ENCODE measurements at regions not wholly inside any gene's neighbourhood (a gene's known extent, or its start where the extent isn't known, plus 50 kb on each side); places are given as distances from the start of the nearest gene placed in this dataset.
"Not testable (repeated sequence)": the region's sequence is repeated elsewhere in the genome, so short reads cannot be mapped to it uniquely, and the experiment has no call there.

GRCh38 chrX:137195296-137195695 lies 161.5 kb upstream of the GPR101 start:
- Histone ChIP-seq H3K4me3 (ENCODE audit: low read length) (no peak overlapping the region), H3K9me3 (replicated peaks; ENCODE audit: low read length) (no peaks in the 10 kb centered on the region), H3K4me1 (ENCODE audit: control insufficient read depth, insufficient read depth, low read length) (no peaks in the 10 kb centered on the region), H3K27me3 (ENCODE audit: control insufficient read depth, insufficient read depth, low read length) (peaks cover 4% of the 10 kb centered on the region), H3K36me3 (ENCODE audit: insufficient read depth, low read length) (no peaks in the 10 kb centered on the region), H3K9ac (ENCODE audit: low read depth, low read length) (no peak overlapping the region), H3K4me2 (ENCODE audit: low read length) (no peak overlapping the region)

- no peaks in the 10 kb centered on the region for H3K4me1 ChIP-seq (ENCODE audit: control insufficient read depth, insufficient read depth, low read length)
- peaks cover 4% of the 10 kb centered on the region for H3K27me3 ChIP-seq (ENCODE audit: control insufficient read depth, insufficient read depth, low read length)
- H3K4me2 ChIP-seq (ENCODE audit: low read length) = no peak overlapping the region
- H3K9ac ChIP-seq (ENCODE audit: low read depth, low read length) = no peak overlapping the region
- no peaks in the 10 kb centered on the region for H3K36me3 ChIP-seq (ENCODE audit: insufficient read depth, low read length)
- H3K4me3 ChIP-seq (ENCODE audit: low read length) = no peak overlapping the region
- no peaks in the 10 kb centered on the region for H3K9me3 ChIP-seq (replicated peaks; ENCODE audit: low read length)
Observed at GRCh38 chrX:137194164-137194563, 160.4 kb upstream of the GPR101 start.

- no peak overlapping the region for H3K9ac ChIP-seq (ENCODE audit: low read depth, low read length)
- H3K4me2 ChIP-seq (ENCODE audit: low read length) = no peak overlapping the region
- H3K4me1 ChIP-seq (ENCODE audit: control insufficient read depth, insufficient read depth, low read length) = no peaks in the 10 kb centered on the region
- H3K4me3 ChIP-seq (ENCODE audit: low read length) = no peak overlapping the region
- no peaks in the 10 kb centered on the region for H3K36me3 ChIP-seq (ENCODE audit: insufficient read depth, low read length)
- H3K27me3 ChIP-seq (ENCODE audit: control insufficient read depth, insufficient read depth, low read length) = peaks cover 3% of the 10 kb centered on the region
- no peaks in the 10 kb centered on the region for H3K9me3 ChIP-seq (replicated peaks; ENCODE audit: low read length)
Observed at GRCh38 chrX:137187540-137187939, 153.7 kb upstream of the GPR101 start.

- H3K9ac ChIP-seq (ENCODE audit: low read depth, low read length) = no peak overlapping the region
- H3K36me3 ChIP-seq (ENCODE audit: insufficient read depth, low read length) = no peaks in the 10 kb centered on the region
- H3K4me1 ChIP-seq (ENCODE audit: control insufficient read depth, insufficient read depth, low read length) = no peaks in the 10 kb centered on the region
- no peak overlapping the region for H3K4me3 ChIP-seq (ENCODE audit: low read length)
- no peaks in the 10 kb centered on the region for H3K9me3 ChIP-seq (replicated peaks; ENCODE audit: low read length)
- H3K27me3 ChIP-seq (ENCODE audit: control insufficient read depth, insufficient read depth, low read length) = no peaks in the 10 kb centered on the region
- H3K4me2 ChIP-seq (ENCODE audit: low read length) = no peak overlapping the region
Observed at GRCh38 chrX:137178392-137178791, 144.6 kb upstream of the GPR101 start.

- Histone ChIP-seq H3K4me2 (ENCODE audit: low read length) (no peak overlapping the region), H3K9me3 (replicated peaks; ENCODE audit: low read length) (no peaks in the 10 kb centered on the region), H3K27me3 (ENCODE audit: control insufficient read depth, insufficient read depth, low read length) (no peaks in the 10 kb centered on the region), H3K4me1 (ENCODE audit: control insufficient read depth, insufficient read depth, low read length) (no peaks in the 10 kb centered on the region), H3K4me3 (ENCODE audit: low read length) (no peak overlapping the region), H3K36me3 (ENCODE audit: insufficient read depth, low read length) (no peaks in the 10 kb centered on the region), H3K9ac (ENCODE audit: low read depth, low read length) (no peak overlapping the region)
Observed at GRCh38 chrX:137172317-137172948, 138.6 kb upstream of the GPR101 start.

GRCh38 chrX:137171626-137172025 lies 137.8 kb upstream of the GPR101 start:
- no peak overlapping the region for H3K9ac ChIP-seq (ENCODE audit: low read depth, low read length)

GRCh38 chrX:137166591-137166990 lies 132.8 kb upstream of the GPR101 start:
- H3K4me3 ChIP-seq (ENCODE audit: low read length) = no peak overlapping the region
- no peaks in the 10 kb centered on the region for H3K27me3 ChIP-seq (ENCODE audit: control insufficient read depth, insufficient read depth, low read length)
- no peaks in the 10 kb centered on the region for H3K4me1 ChIP-seq (ENCODE audit: control insufficient read depth, insufficient read depth, low read length)
- no peaks in the 10 kb centered on the region for H3K9me3 ChIP-seq (replicated peaks; ENCODE audit: low read length)
- H3K4me2 ChIP-seq (ENCODE audit: low read length) = no peak overlapping the region
- H3K9ac ChIP-seq (ENCODE audit: low read depth, low read length) = no peak overlapping the region
- H3K36me3 ChIP-seq (ENCODE audit: insufficient read depth, low read length) = no peaks in the 10 kb centered on the region

More at GRCh38 chrX:137171626-137172025, 137.8 kb upstream of the GPR101 start:
- no peaks in the 10 kb centered on the region for H3K36me3 ChIP-seq (ENCODE audit: insufficient read depth, low read length)
- H3K27me3 ChIP-seq (ENCODE audit: control insufficient read depth, insufficient read depth, low read length) = no peaks in the 10 kb centered on the region
- no peak overlapping the region for H3K4me3 ChIP-seq (ENCODE audit: low read length)
- H3K4me1 ChIP-seq (ENCODE audit: control insufficient read depth, insufficient read depth, low read length) = no peaks in the 10 kb centered on the region
- no peak overlapping the region for H3K4me2 ChIP-seq (ENCODE audit: low read length)
- no peaks in the 10 kb centered on the region for H3K9me3 ChIP-seq (replicated peaks; ENCODE audit: low read length)

- H3K36me3 ChIP-seq (ENCODE audit: insufficient read depth, low read length) = no peaks in the 10 kb centered on the region
- no peak overlapping the region for H3K4me3 ChIP-seq (ENCODE audit: low read length)
- no peaks in the 10 kb centered on the region for H3K9me3 ChIP-seq (replicated peaks; ENCODE audit: low read length)
- H3K4me1 ChIP-seq (ENCODE audit: control insufficient read depth, insufficient read depth, low read length) = no peaks in the 10 kb centered on the region
- no peak overlapping the region for H3K4me2 ChIP-seq (ENCODE audit: low read length)
- no peaks in the 10 kb centered on the region for H3K27me3 ChIP-seq (ENCODE audit: control insufficient read depth, insufficient read depth, low read length)
- no peak overlapping the region for H3K9ac ChIP-seq (ENCODE audit: low read depth, low read length)
Observed at GRCh38 chrX:137164329-137164728, 130.5 kb upstream of the GPR101 start.

- no peak overlapping the region for H3K4me2 ChIP-seq (ENCODE audit: low read length)
- H3K27me3 ChIP-seq (ENCODE audit: control insufficient read depth, insufficient read depth, low read length) = no peaks in the 10 kb centered on the region
- H3K9me3 ChIP-seq (replicated peaks; ENCODE audit: low read length) = no peaks in the 10 kb centered on the region
- H3K4me1 ChIP-seq (ENCODE audit: control insufficient read depth, insufficient read depth, low read length) = no peaks in the 10 kb centered on the region
- no peak overlapping the region for H3K9ac ChIP-seq (ENCODE audit: low read depth, low read length)
- no peaks in the 10 kb centered on the region for H3K36me3 ChIP-seq (ENCODE audit: insufficient read depth, low read length)
- H3K4me3 ChIP-seq (ENCODE audit: low read length) = no peak overlapping the region
Observed at GRCh38 chrX:137151403-137151802, 117.6 kb upstream of the GPR101 start.

- Histone ChIP-seq H3K9me3 (replicated peaks; ENCODE audit: low read length) (no peaks in the 10 kb centered on the region), H3K4me2 (ENCODE audit: low read length) (no peak overlapping the region), H3K36me3 (ENCODE audit: insufficient read depth, low read length) (no peaks in the 10 kb centered on the region), H3K27me3 (ENCODE audit: control insufficient read depth, insufficient read depth, low read length) (no peaks in the 10 kb centered on the region), H3K9ac (ENCODE audit: low read depth, low read length) (no peak overlapping the region), H3K4me3 (ENCODE audit: low read length) (no peak overlapping the region), H3K4me1 (ENCODE audit: control insufficient read depth, insufficient read depth, low read length) (no peaks in the 10 kb centered on the region)
Observed at GRCh38 chrX:137143864-137144263, 110.1 kb upstream of the GPR101 start.

- not testable (repeated sequence) for H3K4me3 ChIP-seq (ENCODE audit: low read length); H3K4me1 ChIP-seq (ENCODE audit: control insufficient read depth, insufficient read depth, low read length); H3K9ac ChIP-seq (ENCODE audit: low read depth, low read length); H3K9me3 ChIP-seq (replicated peaks; ENCODE audit: low read length); H3K4me2 ChIP-seq (ENCODE audit: low read length); H3K36me3 ChIP-seq (ENCODE audit: insufficient read depth, low read length); H3K27me3 ChIP-seq (ENCODE audit: control insufficient read depth, insufficient read depth, low read length)
Observed at GRCh38 chrX:137122651-137123050, 88.9 kb upstream of the GPR101 start.

GRCh38 chrX:137119049-137119448 lies 85.3 kb upstream of the GPR101 start:
- H3K4me1 ChIP-seq (ENCODE audit: control insufficient read depth, insufficient read depth, low read length) = no peaks in the 10 kb centered on the region
- H3K4me2 ChIP-seq (ENCODE audit: low read length) = no peak overlapping the region
- no peak overlapping the region for H3K9ac ChIP-seq (ENCODE audit: low read depth, low read length)
- no peaks in the 10 kb centered on the region for H3K9me3 ChIP-seq (replicated peaks; ENCODE audit: low read length)
- H3K27me3 ChIP-seq (ENCODE audit: control insufficient read depth, insufficient read depth, low read length) = no peaks in the 10 kb centered on the region
- H3K36me3 ChIP-seq (ENCODE audit: insufficient read depth, low read length) = no peaks in the 10 kb centered on the region
- H3K4me3 ChIP-seq (ENCODE audit: low read length) = no peak overlapping the region

Measured in skeletal muscle satellite cell (primary cell).